ENCODE measurements at regions not wholly inside any gene's neighbourhood (a gene's known extent, or its start where the extent isn't known, plus 50 kb on each side); places are given as distances from the start of the nearest gene placed in this dataset.
A peak's percentile ranks its signal among the peaks of the same experiment; 100 is the strongest.

- ATAC-seq (ENCODE audit: low read depth) = no peak
Measured at GRCh38 chr9:87115785-87116184, 168.5 kb upstream of the GAS1 start.

DNA sequence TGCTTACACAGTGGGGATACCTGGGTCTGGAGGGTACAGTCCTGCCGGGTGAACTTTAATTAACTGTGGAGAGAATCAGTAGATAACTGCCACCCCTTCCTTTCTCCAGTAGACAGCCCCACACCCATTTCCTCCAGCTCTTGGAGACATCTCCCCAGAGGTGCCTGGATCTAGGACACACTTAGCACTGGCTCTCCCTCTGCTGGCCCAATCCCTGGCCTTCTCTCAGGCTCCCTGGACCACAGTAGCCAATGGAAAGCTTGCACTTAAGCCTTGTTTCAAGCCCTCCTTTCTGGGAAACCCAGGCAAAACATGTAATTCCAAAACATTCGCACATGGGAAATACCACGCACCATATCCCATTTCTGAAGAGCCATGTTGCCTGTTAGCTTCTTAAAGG is 169.2 kb upstream of the GAS1 start:
- H3K27me3 ChIP-seq (ENCODE audit: insufficient read depth, poor library complexity, severe bottlenecking) = no peaks in the 10 kb centered on the region
- H3K36me3 ChIP-seq (ENCODE audit: low read depth) = no peaks in the 10 kb centered on the region
- H3K4me3 ChIP-seq (ENCODE audit: severe bottlenecking) = no peak overlapping the region
- TF ChIP-seq, protein P1, sequence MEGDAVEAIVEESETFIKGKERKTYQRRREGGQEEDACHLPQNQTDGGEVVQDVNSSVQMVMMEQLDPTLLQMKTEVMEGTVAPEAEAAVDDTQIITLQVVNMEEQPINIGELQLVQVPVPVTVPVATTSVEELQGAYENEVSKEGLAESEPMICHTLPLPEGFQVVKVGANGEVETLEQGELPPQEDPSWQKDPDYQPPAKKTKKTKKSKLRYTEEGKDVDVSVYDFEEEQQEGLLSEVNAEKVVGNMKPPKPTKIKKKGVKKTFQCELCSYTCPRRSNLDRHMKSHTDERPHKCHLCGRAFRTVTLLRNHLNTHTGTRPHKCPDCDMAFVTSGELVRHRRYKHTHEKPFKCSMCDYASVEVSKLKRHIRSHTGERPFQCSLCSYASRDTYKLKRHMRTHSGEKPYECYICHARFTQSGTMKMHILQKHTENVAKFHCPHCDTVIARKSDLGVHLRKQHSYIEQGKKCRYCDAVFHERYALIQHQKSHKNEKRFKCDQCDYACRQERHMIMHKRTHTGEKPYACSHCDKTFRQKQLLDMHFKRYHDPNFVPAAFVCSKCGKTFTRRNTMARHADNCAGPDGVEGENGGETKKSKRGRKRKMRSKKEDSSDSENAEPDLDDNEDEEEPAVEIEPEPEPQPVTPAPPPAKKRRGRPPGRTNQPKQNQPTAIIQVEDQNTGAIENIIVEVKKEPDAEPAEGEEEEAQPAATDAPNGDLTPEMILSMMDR (IDR thresholded peaks at IDR 0.05; ENCODE audit: poor library complexity, severe bottlenecking) = no peak
- ATAC-seq (ENCODE audit: low read depth) = no peak
- peaks cover 6% of the 10 kb centered on the region for H3K4me1 ChIP-seq (ENCODE audit: insufficient read depth, poor library complexity, severe bottlenecking)
- no peak for DNase-seq (ENCODE audit: low spot score)
- no peak overlapping the region for H3K27ac ChIP-seq (ENCODE audit: poor library complexity, severe bottlenecking)
- no peaks in the 10 kb centered on the region for H3K9me3 ChIP-seq (ENCODE audit: severe bottlenecking)

More at GRCh38 chr9:87115785-87116184, 168.5 kb upstream of the GAS1 start:
- no peaks in the 10 kb centered on the region for H3K27me3 ChIP-seq (ENCODE audit: insufficient read depth, poor library complexity, severe bottlenecking)
- H3K4me3 ChIP-seq (ENCODE audit: severe bottlenecking) = no peak overlapping the region
- no peak for DNase-seq (ENCODE audit: low spot score)
- no peaks in the 10 kb centered on the region for H3K36me3 ChIP-seq (ENCODE audit: low read depth)
- H3K4me1 ChIP-seq (ENCODE audit: insufficient read depth, poor library complexity, severe bottlenecking) = peaks cover 6% of the 10 kb centered on the region
- no peaks in the 10 kb centered on the region for H3K9me3 ChIP-seq (ENCODE audit: severe bottlenecking)
- TF ChIP-seq, protein P1 (IDR thresholded peaks at IDR 0.05; ENCODE audit: poor library complexity, severe bottlenecking) = no peak
- no peak overlapping the region for H3K27ac ChIP-seq (ENCODE audit: poor library complexity, severe bottlenecking)

DNA sequence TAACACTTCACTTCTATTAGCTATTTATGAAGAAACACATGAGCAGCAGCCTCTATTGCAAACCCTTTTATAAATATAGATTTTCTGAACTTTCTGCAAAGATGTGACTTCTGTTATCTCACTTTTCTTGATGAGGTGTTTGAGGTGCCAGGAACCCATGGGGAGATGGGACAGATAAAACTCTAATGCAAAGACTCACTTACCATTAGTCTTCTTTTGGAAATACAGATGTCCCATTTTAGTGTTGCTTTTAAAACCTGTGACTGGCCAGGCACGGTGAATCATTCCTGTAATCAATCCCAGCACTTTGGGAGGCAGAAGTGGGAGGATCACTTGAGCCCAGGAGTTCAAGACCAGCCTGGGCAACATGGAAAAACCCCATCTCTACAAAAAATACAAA is 171.3 kb upstream of the GAS1 start:
- ATAC-seq (ENCODE audit: low read depth) (no peak), DNase-seq (ENCODE audit: low spot score) (no peak)
- no peaks in the 10 kb centered on the region for H3K9me3 ChIP-seq (ENCODE audit: severe bottlenecking)
- no peak overlapping the region for H3K4me3 ChIP-seq (ENCODE audit: severe bottlenecking)
- TF ChIP-seq, protein P1 (IDR thresholded peaks at IDR 0.05; ENCODE audit: poor library complexity, severe bottlenecking) = no peak
- peaks cover 18% of the 10 kb centered on the region for H3K4me1 ChIP-seq (ENCODE audit: insufficient read depth, poor library complexity, severe bottlenecking)
- H3K27me3 ChIP-seq (ENCODE audit: insufficient read depth, poor library complexity, severe bottlenecking) = no peaks in the 10 kb centered on the region
- H3K27ac ChIP-seq (ENCODE audit: poor library complexity, severe bottlenecking) = no peak overlapping the region
- no peaks in the 10 kb centered on the region for H3K36me3 ChIP-seq (ENCODE audit: low read depth)

DNA sequence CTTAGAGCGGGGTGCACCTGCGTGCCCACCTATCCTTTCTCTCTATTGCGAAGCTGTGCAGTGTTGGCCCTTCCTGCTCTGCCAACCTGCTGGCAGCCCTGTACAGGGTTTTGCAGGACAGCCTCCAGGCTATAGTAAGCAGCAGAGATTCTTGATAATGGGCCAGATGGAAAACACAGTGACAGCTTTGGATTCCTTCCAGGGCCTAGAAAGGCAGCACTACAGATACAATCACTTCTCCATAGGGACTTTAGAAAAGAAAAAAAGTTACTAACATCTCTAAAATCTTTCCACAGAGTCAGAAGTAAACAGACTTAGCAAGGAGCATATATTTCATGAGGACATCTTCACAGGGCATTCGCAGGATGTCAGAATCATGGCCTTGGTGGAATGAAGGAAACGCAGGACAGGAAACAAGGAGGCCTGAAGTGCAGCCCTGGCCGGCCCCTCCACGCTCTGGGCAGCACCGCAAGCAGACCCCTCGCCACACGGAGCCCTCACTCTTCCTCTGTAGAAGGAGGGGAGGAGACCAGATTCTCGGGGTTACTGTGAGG is 172.1 kb upstream of the GAS1 start:
- ATAC-seq (ENCODE audit: low read depth) (peak; percentile 78), DNase-seq (ENCODE audit: low spot score) (no peak)
- TF ChIP-seq, protein P1 (IDR thresholded peaks at IDR 0.05; ENCODE audit: poor library complexity, severe bottlenecking) = no peak
- Histone ChIP-seq H3K27me3 (ENCODE audit: insufficient read depth, poor library complexity, severe bottlenecking) (no peaks in the 10 kb centered on the region), H3K27ac (ENCODE audit: poor library complexity, severe bottlenecking) (peak overlapping the region; percentile 30), H3K36me3 (ENCODE audit: low read depth) (no peaks in the 10 kb centered on the region), H3K4me1 (ENCODE audit: insufficient read depth, poor library complexity, severe bottlenecking) (peaks cover 24% of the 10 kb centered on the region), H3K4me3 (ENCODE audit: severe bottlenecking) (no peak overlapping the region), H3K9me3 (ENCODE audit: severe bottlenecking) (no peaks in the 10 kb centered on the region)

DNA sequence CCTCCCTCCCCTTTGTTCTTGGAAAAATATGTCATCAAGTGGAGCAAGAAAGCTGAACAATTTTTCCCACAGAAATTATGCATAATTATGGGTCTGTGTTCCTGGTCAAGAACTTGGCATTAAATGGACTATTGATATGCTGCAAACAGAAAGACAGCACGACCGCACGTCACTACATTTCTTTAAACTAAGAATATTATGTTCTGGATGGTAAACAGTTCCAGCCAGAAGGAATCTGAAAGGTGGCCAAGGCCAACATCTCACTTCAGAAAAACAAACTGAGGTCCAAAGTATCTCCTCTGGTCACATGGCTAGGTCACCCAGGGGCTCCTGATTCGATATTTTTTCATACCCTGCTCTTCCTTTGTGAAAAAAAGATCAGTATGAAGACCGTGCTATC is 173.3 kb upstream of the GAS1 start:
- ATAC-seq (ENCODE audit: low read depth) (no peak), DNase-seq (ENCODE audit: low spot score) (no peak)
- TF ChIP-seq, protein P1 (IDR thresholded peaks at IDR 0.05; ENCODE audit: poor library complexity, severe bottlenecking) = no peak
- no peaks in the 10 kb centered on the region for H3K36me3 ChIP-seq (ENCODE audit: low read depth)
- H3K9me3 ChIP-seq (ENCODE audit: severe bottlenecking) = no peaks in the 10 kb centered on the region
- H3K27ac ChIP-seq (ENCODE audit: poor library complexity, severe bottlenecking) = no peak overlapping the region
- peaks cover 24% of the 10 kb centered on the region for H3K4me1 ChIP-seq (ENCODE audit: insufficient read depth, poor library complexity, severe bottlenecking)
- H3K27me3 ChIP-seq (ENCODE audit: insufficient read depth, poor library complexity, severe bottlenecking) = no peaks in the 10 kb centered on the region
- no peak overlapping the region for H3K4me3 ChIP-seq (ENCODE audit: severe bottlenecking)

Measured in RWPE2 (cell line).